ENCODE measurements at regions not wholly inside any gene's neighbourhood (a gene's known extent, or its start where the extent isn't known, plus 50 kb on each side); places are given as distances from the start of the nearest gene placed in this dataset.

DNA sequence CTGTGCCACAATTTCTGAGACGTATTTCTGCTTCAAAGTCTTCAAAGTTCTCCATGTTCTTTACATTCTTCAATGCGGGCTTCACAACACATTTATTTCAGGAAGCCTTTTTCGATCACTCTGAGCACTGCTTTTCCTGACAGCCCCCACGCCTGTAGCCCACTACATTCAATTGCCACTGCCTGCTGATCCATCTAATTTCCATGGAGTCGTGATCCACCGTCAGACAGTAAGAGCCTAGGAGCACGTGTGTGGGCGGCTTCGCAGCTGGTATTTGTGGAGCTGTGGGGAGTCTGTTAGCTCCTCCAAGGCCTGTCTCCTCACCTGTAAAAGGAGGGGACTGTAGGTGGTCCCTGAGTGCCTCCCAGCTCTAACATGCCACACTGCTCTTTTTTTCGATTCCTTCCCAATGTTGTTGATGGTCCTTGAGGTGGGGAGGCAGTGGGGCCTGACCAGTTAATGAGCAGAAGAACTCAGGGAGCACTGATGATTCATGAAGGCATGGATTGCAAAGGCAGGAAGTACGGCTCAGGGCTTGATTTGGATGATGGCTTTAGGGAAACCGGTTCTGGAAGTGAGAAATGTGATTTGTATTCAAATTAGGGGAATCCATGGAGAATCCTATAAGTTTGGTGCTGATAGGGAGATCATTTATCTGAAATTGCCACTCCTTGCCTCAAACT is 401.1 kb upstream of the PODXL start:
- Histone ChIP-seq H3K9ac (no peak overlapping the region), H4K20me1 (ENCODE audit: insufficient read depth) (no peaks in the 10 kb centered on the region), H3K27me3 (ENCODE audit: insufficient read depth) (no peaks in the 10 kb centered on the region), H3K9me2 (no peaks in the 10 kb centered on the region), H2AFZ (ENCODE audit: low read depth) (no peak overlapping the region), H3K79me2 (ENCODE audit: insufficient read depth) (no peaks in the 10 kb centered on the region), H3F3A (replicated peaks; ENCODE audit: insufficient read depth) (no peaks in the 10 kb centered on the region), H3K4me1 (ENCODE audit: control insufficient read depth in 1 of 2, insufficient read depth in 2 of 2, low read depth in 1 of 2, low read length in 1 of 2) (peaks cover 0 to 3% of the 10 kb centered on the region in 2 experiments; a peak in 1 of 4 replicates), H3K4me3 (ENCODE audit: low read depth in 2 of 2, low read length in 1 of 2) (no peak overlapping the region), H3K36me3 (replicated peaks in 1 of 2; ENCODE audit: control insufficient read depth in 1 of 2, insufficient read depth in 2 of 2, low read length in 1 of 2) (peaks cover 0 to 10% of the 10 kb centered on the region in 2 experiments), H3K27ac (ENCODE audit: low read depth in 2 of 2, low read length in 1 of 2) (no peak overlapping the region), H3K9me3 (no peaks in the 10 kb centered on the region), H3K4me2 (no peak overlapping the region)
- POLR2A ChIA-PET: no interaction called here
- CTCF ChIA-PET: interaction anchor here (1.1 to 8.2 kb wide), 5 partner anchors 9 to 623 kb away, joined by 3 to 60 read pairs (median 4); no protein-coding TSS in a partner anchor
- TF ChIP-seq, protein P1, sequence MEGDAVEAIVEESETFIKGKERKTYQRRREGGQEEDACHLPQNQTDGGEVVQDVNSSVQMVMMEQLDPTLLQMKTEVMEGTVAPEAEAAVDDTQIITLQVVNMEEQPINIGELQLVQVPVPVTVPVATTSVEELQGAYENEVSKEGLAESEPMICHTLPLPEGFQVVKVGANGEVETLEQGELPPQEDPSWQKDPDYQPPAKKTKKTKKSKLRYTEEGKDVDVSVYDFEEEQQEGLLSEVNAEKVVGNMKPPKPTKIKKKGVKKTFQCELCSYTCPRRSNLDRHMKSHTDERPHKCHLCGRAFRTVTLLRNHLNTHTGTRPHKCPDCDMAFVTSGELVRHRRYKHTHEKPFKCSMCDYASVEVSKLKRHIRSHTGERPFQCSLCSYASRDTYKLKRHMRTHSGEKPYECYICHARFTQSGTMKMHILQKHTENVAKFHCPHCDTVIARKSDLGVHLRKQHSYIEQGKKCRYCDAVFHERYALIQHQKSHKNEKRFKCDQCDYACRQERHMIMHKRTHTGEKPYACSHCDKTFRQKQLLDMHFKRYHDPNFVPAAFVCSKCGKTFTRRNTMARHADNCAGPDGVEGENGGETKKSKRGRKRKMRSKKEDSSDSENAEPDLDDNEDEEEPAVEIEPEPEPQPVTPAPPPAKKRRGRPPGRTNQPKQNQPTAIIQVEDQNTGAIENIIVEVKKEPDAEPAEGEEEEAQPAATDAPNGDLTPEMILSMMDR (IDR thresholded peaks at IDR 0.05): no peak
- TF ChIP-seq NFIC (IDR thresholded peaks at IDR 0.05; ENCODE audit: borderline replicate concordance) (no peak), FOXM1 (IDR thresholded peaks at IDR 0.05; ENCODE audit: low read depth) (no peak), RAD21 (IDR thresholded peaks at IDR 0.05; ENCODE audit: low read length) (no peak), GATA2 (CRISPR knock-in tag; IDR thresholded peaks at IDR 0.05) (no peak), YY1 (IDR thresholded peaks at IDR 0.05; ENCODE audit: low read depth) (no peak), TEAD4 (IDR thresholded peaks at IDR 0.05; ENCODE audit: borderline replicate concordance, insufficient read depth) (no peak), TAF1 (IDR thresholded peaks at IDR 0.05; ENCODE audit: borderline replicate concordance, low read depth, low read length) (no peak), EP300 (IDR thresholded peaks at IDR 0.05; ENCODE audit: borderline replicate concordance in 1 of 2, low read depth in 1 of 2, low read length in 1 of 2) (no peak), TCF12 (IDR thresholded peaks at IDR 0.05) (no peak)
- TF ChIP-seq, protein P2, sequence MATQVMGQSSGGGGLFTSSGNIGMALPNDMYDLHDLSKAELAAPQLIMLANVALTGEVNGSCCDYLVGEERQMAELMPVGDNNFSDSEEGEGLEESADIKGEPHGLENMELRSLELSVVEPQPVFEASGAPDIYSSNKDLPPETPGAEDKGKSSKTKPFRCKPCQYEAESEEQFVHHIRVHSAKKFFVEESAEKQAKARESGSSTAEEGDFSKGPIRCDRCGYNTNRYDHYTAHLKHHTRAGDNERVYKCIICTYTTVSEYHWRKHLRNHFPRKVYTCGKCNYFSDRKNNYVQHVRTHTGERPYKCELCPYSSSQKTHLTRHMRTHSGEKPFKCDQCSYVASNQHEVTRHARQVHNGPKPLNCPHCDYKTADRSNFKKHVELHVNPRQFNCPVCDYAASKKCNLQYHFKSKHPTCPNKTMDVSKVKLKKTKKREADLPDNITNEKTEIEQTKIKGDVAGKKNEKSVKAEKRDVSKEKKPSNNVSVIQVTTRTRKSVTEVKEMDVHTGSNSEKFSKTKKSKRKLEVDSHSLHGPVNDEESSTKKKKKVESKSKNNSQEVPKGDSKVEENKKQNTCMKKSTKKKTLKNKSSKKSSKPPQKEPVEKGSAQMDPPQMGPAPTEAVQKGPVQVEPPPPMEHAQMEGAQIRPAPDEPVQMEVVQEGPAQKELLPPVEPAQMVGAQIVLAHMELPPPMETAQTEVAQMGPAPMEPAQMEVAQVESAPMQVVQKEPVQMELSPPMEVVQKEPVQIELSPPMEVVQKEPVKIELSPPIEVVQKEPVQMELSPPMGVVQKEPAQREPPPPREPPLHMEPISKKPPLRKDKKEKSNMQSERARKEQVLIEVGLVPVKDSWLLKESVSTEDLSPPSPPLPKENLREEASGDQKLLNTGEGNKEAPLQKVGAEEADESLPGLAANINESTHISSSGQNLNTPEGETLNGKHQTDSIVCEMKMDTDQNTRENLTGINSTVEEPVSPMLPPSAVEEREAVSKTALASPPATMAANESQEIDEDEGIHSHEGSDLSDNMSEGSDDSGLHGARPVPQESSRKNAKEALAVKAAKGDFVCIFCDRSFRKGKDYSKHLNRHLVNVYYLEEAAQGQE (IDR thresholded peaks at IDR 0.05; ENCODE audit: low read depth, low read length): no peak
- TF ChIP-seq, protein P3, sequence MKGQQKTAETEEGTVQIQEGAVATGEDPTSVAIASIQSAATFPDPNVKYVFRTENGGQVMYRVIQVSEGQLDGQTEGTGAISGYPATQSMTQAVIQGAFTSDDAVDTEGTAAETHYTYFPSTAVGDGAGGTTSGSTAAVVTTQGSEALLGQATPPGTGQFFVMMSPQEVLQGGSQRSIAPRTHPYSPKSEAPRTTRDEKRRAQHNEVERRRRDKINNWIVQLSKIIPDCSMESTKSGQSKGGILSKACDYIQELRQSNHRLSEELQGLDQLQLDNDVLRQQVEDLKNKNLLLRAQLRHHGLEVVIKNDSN (IDR thresholded peaks at IDR 0.05; ENCODE audit: borderline replicate concordance, low read depth): no peak
- TF ChIP-seq, protein P4, sequence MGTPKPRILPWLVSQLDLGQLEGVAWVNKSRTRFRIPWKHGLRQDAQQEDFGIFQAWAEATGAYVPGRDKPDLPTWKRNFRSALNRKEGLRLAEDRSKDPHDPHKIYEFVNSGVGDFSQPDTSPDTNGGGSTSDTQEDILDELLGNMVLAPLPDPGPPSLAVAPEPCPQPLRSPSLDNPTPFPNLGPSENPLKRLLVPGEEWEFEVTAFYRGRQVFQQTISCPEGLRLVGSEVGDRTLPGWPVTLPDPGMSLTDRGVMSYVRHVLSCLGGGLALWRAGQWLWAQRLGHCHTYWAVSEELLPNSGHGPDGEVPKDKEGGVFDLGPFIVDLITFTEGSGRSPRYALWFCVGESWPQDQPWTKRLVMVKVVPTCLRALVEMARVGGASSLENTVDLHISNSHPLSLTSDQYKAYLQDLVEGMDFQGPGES (IDR thresholded peaks at IDR 0.05; ENCODE audit: low read depth, low read length): no peak
- TF ChIP-seq, protein P5, sequence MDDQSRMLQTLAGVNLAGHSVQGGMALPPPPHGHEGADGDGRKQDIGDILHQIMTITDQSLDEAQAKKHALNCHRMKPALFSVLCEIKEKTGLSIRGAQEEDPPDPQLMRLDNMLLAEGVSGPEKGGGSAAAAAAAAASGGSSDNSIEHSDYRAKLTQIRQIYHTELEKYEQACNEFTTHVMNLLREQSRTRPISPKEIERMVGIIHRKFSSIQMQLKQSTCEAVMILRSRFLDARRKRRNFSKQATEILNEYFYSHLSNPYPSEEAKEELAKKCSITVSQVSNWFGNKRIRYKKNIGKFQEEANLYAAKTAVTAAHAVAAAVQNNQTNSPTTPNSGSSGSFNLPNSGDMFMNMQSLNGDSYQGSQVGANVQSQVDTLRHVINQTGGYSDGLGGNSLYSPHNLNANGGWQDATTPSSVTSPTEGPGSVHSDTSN (IDR thresholded peaks at IDR 0.05): no peak
- TF ChIP-seq, protein P6, sequence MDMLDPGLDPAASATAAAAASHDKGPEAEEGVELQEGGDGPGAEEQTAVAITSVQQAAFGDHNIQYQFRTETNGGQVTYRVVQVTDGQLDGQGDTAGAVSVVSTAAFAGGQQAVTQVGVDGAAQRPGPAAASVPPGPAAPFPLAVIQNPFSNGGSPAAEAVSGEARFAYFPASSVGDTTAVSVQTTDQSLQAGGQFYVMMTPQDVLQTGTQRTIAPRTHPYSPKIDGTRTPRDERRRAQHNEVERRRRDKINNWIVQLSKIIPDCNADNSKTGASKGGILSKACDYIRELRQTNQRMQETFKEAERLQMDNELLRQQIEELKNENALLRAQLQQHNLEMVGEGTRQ (IDR thresholded peaks at IDR 0.05; ENCODE audit: borderline replicate concordance, low read depth, low read length): no peak
- 91% methylated on average over 12 of the region's 12 CpGs for WGBS (ENCODE audit: low lambda C conversion rate)
- no peak for DNase-seq

Data from SK-N-SH (cell line).